ENCODE measurements at regions not wholly inside any gene's neighbourhood (a gene's known extent, or its start where the extent isn't known, plus 50 kb on each side); places are given as distances from the start of the nearest gene placed in this dataset.

DNA sequence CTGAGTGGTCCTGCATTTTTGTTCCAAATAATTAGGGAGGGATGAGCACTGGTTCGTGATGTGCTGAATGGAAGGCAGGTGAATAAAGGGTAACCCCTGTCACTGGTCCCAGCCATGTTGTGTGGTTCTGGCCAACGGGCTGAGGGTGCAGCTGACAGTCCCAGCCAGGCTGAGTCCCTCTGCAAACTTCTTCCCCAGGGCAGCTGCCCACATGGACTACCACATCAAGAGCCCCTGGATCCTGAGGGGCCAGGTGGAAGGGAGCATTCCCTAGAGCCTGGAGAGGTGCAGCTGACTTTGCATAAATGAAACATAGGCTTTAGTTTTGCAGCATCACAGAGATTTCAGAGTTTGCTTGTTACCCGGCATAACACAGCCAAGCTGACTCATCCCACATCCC is 219.8 kb upstream of the MYT1L start:
- intact Hi-C loops (cut with DNase I) = no loop called here
- peak; percentile 52 for DNase-seq (ENCODE audit: low spot score)

DNA sequence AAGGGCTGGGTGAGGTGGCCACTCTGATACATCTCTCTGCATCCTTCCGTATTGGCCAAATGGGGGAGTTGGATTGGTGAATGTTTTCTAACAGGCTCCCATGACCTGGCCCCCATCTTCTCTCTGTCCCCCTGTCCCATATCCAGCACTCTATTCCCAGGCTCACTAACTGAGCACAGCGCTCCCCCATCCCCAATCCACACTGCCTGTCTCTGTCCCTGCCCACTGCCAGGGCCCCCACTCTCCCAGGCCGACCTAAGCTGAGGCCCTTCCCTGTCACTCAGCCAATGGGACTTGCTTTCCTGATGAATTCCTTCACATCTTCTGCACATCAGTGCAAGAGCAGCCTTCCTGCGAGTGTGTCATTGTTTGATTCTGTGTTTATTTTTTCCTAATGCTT is 216.8 kb upstream of the MYT1L start:
- intact Hi-C loops (cut with DNase I) = no loop called here
- peak; percentile 35 for DNase-seq (ENCODE audit: low spot score)

GRCh38 chr2:2547451-2547850 is 216.4 kb upstream of the MYT1L start:
- DNase-seq (ENCODE audit: low spot score) = peak; percentile 13
- intact Hi-C loops (cut with DNase I) = no loop called here

DNA sequence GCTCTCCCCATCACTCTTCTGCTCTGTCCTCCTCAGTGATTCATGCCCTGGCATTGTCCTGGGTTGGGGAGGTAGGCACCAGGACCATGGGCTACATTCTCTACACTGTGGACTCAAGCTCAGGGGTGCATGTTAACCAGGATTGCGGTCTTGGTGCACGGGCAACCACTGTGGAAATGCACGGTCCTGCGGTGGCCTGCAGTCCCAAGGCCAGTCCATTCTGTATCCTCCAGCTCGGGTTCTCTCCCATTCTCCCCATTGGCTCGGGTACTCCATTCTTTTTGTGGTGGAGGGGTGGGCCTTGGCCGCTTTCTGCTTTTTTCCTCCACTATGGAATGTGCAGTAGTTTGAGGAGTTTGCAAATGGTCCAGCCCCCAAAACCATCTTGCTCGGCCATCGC is 215.0 kb upstream of the MYT1L start:
- peak; percentile 62 for DNase-seq (ENCODE audit: low spot score)
- intact Hi-C loops (cut with DNase I) = no loop called here

DNA sequence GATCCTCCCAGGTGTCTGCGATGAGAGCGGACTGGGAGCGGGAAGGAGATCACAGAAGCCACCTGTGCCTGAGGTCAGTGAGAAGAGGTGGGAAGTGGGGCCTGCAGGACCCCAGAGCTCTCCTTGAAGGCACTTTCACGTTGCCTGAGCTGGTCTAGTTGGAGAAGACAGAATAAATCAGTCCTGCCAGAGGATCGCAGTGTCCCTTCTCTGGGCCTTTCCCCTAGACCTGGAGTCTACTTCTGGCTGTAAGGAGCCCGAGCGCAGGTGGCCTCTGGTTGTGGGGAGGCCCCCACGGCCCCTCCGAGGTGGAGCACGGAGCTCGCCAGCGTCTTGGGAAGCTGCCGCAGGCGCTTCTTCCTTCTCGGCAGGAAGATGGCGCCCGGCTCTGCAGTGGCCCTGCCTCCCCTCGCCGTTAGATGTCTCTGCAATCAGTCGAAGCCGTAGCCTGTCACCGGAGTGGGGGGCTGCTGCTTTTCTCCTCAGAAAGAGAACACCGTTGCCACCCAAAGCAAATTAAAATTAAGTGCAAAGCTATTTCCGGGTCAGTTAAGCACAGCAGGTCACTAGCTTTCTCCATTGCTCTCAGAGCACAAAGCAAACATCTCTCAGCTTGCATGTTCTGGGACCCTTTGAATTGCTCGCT is 212.0 kb upstream of the MYT1L start:
- peak; percentile 79 for DNase-seq (ENCODE audit: low spot score)

GRCh38 chr2:2542316-2542715 is 211.2 kb upstream of the MYT1L start:
- intact Hi-C loops (cut with DNase I) = no loop called here
- DNase-seq (ENCODE audit: low spot score) = peak; percentile 28

More for the DNA sequence above, 212.0 kb upstream of the MYT1L start:
- intact Hi-C loops (cut with DNase I) = no loop called here

DNA sequence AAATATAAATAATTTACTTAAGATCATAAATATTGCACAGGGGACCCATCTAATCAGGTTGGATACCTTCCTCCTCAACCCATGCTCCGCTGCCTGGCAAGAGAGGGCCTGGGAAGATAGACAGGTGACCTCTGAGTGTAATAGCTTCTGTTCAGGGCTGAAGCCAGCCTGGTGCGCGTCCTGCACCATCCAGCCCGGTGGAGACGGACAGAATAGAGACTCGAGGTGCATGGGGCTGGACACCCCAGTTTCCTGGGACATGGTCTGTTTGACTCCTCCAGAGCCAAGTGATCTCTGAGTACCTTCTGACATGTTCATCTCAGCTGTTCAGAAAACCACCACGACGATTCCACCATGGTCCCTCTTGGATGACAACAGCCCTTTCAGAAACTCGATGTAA is 209.3 kb upstream of the MYT1L start:
- intact Hi-C loops (cut with DNase I) = loop anchor here in 1 of 2 donors (2.0 kb wide), 1 partner anchor 78 kb away; no protein-coding TSS in a partner anchor
- peak; percentile 26 for DNase-seq (ENCODE audit: low spot score)

DNA sequence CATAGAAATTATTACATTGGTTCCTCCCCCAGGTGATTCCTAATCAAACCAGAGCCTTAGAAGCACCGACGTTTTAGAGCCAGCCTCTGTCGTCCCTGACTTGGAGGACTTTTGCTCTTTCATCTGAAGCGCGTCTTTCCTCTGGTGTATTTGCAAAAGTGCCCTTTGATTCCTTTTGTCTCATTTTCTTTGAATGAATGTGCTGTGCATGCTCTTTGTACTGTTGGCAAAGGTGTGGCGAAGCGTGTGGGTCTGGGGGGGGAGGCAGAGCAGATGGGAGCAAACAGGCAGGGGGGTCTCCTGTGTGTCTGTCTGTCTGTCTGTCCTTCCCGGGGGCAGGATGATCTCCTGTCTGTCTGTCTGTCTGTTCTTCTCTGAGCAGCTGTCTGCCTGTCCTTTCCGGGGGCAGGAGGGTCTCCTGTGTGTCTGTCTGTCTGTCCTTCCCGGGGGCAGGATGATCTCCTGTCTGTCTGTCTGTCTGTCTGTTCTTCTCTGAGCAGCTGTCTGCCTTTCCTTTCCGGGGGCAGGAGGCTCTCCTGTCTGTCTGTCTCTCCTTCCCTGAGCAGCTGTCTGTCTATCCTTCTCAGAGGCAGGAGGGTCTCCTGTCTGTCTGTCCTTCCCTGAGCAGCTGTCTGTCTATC is 205.5 kb upstream of the MYT1L start:
- intact Hi-C loops (cut with DNase I) = no loop called here
- DNase-seq (ENCODE audit: low spot score) = no peak

DNA sequence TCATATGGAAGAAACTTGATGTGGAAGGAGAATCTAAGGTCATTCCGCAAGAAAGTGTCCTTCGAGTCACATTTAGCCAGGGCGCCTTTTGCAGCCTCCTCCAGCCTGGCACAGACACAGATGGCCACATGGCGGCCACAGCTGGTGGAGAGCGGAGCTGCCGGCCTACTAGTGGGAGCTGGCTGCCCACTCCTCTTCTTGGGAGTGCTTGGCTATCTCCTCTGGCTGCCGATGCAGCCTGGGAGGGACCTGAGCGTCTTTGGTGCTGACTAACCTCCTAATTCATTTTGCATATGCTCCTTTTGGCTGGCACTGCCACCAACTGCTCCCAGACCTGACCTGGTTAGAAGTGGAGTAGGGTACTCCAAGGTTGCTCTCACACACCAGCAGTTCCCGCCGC is 199.3 kb upstream of the MYT1L start:
- DNase-seq (ENCODE audit: low spot score) = no peak
- intact Hi-C loops (cut with DNase I) = no loop called here

GRCh38 chr2:2528846-2529245 is 197.8 kb upstream of the MYT1L start:
- intact Hi-C loops (cut with DNase I) = no loop called here
- no peak for DNase-seq (ENCODE audit: low spot score)

GRCh38 chr2:2527148-2527547 is 196.1 kb upstream of the MYT1L start:
- intact Hi-C loops (cut with DNase I) = no loop called here
- peak; percentile 7 for DNase-seq (ENCODE audit: low spot score)

DNA sequence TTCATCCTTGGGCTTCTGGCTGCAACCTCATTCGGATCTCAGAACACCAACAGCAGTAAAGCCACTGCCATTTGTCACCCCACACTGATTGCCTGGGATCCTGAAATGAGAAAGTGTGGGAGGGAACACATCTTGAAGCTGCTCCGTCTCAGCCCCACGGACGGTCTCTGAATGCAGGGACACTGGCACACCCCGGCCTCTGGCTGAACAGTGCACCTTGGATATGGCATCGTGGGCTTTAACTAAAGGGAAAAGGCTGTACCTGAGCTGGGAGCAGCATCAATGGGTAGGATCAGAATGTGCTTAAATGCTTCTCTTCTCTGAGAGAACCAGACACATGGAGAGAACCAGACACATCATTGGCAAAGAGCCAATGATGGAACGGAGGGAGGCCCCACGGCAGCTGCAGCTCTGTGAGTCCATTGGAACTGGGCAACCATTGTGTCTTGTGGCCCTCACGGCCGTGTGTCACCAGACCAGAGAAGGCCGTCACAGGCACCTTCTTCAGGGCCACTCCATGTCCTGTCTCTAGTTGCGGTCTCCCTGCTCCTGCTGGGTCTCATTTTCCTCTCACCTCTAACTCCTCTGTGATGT is 193.4 kb upstream of the MYT1L start:
- intact Hi-C loops (cut with DNase I) = loop anchor here in 1 of 2 donors (1.0 kb wide), 1 partner anchor 43 kb away; no protein-coding TSS in a partner anchor
- peak; percentile 25 for DNase-seq (ENCODE audit: low spot score)

DNA sequence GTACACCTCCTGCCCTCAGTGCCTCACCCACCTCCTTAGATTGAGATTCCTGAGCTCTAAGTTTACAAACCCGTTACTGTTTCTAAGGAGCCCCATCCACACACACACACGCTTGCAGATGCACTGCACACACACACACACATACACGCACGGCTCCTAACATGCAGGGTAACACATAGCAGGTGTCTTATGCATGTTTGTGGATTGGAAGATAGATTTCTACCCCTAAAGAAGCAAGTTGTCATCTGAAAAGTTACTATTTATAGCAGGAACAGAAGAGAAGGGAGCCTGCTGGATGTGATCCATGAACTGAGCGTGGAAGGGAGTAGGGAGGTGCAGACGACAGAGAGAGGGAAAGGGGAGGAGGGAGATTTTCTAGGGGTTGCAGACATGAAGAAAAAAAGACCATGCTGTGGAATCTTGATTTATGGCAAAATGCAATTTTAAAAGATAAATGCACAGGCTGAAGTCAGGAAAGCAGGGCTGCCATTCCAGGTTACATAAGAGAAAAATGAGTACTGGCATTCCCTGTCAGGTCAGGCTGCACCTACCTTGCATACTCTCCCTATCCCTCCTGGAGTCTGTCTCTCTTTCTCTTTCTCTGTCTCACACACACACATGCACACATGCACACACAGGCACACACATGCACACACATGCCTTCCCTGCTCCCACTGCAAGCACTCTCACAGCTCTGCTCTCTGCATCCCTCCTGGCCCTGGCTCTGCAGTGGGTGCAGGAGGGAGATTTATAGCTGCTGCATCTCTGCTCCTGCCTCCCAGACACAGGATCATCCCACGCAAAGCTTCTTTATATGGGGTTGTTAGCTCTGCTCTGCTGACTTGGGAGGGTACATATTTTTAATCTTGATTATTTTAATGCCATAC is 192.6 kb upstream of the MYT1L start:
- peak; percentile 18 for DNase-seq (ENCODE audit: low spot score)
- intact Hi-C loops (cut with DNase I) = loop anchor here in 1 of 2 donors (1.0 kb wide), 1 partner anchor 44 kb away; no protein-coding TSS in a partner anchor

DNA sequence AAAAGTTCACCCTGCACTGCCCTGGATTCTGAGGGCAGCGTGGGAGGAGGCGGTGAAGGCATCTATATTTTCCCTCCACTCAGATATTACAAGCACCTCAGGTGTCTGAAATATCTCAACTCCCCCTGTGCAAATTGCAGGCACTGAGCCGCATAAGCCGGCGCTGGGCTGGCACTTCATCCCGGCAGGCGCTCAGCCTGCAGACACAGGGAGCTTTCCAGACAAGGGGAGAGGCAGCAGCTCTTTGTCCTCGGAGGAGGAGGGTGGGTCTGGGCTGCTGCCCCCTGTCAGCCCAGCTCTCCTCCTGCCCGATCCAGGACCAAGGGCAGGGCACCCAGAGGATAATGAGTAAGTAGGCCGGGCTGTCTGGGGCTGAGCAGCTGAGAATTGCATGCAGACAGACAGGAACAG is 189.3 kb upstream of the MYT1L start:
- intact Hi-C loops (cut with DNase I) = no loop called here

GRCh38 chr2:2519381-2519780 is 188.3 kb upstream of the MYT1L start:
- intact Hi-C loops (cut with DNase I) = no loop called here
- no peak for DNase-seq (ENCODE audit: low spot score)

More for the DNA sequence above, 189.3 kb upstream of the MYT1L start:
- no peak for DNase-seq (ENCODE audit: low spot score)

DNA sequence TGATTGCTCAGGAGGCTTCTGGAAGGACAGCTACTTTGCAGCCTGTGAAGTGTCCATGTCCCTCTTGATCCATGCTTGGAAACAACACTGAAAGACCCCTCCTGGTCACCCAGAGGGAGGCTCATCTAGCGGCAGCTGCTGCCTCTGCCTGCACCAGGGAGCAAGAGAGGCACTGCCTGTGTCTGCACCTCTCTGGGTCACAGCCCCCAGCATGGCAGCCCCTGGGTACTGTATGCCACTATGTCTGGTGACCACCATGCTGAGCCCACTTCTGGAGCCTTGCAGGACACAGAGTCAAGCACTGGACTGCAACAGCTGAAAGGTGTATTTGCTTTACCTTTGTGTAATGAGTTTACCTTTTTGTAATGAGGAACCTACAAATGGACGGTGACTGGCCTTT is 186.3 kb upstream of the MYT1L start:
- no peak for DNase-seq (ENCODE audit: low spot score)
- intact Hi-C loops (cut with DNase I) = no loop called here

GRCh38 chr2:2516386-2516785 is 185.3 kb upstream of the MYT1L start:
- intact Hi-C loops (cut with DNase I) = loop anchor here in 1 of 2 donors (1.0 kb wide), 1 partner anchor 36 kb away; no protein-coding TSS in a partner anchor
- no peak for DNase-seq (ENCODE audit: low spot score)

DNA sequence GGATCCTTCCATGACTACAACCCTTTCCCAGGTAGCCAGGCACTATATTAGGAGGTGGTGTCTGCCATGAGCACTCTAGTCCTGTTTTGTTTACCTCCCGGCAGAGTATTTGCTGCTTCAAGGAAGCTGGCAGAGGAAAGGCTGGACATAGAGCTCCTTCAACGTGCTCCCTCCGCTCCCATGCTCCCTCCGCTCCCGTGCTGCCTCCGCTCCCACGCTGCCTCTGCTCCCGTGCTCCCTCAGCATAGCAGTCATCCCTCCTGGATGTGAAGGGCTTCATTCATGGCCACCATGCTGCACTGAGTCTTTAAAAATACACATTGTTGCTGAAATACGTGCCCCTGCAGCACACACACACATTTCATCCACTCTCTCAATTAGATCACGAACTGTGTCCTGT is 181.9 kb upstream of the MYT1L start:
- intact Hi-C loops (cut with DNase I) = no loop called here
- DNase-seq (ENCODE audit: low spot score) = no peak

GRCh38 chr2:2507417-2507997 is 176.4 kb upstream of the MYT1L start:
- intact Hi-C loops (cut with DNase I) = no loop called here
- no peak for DNase-seq (ENCODE audit: low spot score)
